ENCODE measurements at regions not wholly inside any gene's neighbourhood (a gene's known extent, or its start where the extent isn't known, plus 50 kb on each side); places are given as distances from the start of the nearest gene placed in this dataset.

DNA sequence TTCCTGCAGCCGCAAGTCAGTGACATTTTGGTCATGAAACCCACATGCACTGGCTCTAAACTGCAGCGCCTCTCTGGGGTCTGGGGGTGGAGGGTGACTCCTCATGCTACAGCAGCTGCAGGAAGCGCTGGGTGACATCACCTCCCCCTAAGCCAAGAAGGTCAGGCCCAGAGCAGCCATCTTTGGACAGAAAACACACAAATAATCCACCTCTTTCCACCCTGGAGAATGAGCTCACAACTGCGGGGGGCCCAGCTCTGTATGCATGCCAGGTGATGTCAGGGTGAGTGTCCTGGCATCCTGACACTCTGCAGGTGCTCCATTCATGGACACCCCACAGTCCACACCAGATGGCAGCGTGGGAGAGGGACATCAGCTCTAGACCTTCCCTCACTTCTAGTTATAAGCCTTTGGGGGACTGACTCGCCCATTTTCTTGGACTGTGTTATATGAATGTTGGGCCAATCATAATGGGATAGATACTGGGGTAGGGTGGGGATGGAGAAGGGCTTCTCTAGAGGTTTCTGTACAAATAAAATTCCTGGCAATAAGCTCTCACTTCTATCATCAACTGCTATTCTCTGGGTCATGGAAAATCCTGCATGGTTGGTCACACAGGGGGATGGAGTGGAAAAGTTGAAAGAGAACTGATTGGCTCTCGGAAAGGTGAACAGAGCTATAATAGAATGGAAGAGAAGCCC is 70.7 kb upstream of the THBS1 start:
- no peak for TF ChIP-seq POU6F1 (CRISPR knock-in tag; IDR thresholded peaks at IDR 0.05; ENCODE audit: borderline replicate concordance, low read depth)
- no peak for TF ChIP-seq ZC3H10 (CRISPR knock-in tag; IDR thresholded peaks at IDR 0.05)
- TF ChIP-seq ARNTL (CRISPR knock-in tag; IDR thresholded peaks at IDR 0.05; ENCODE audit: borderline replicate concordance, low read depth): no peak
